HEK293T (cell line): ENCODE measurements at regions not wholly inside any gene's neighbourhood (a gene's known extent, or its start where the extent isn't known, plus 50 kb on each side); places are given as distances from the start of the nearest gene placed in this dataset.

Experiments used
- ARNT ChIP-seq: fragments of 450-650 bp; IDR thresholded peaks from 2 replicates; pipeline ENCODE4 v1.6.1; 2017; ENCODE audit warnings: mild to moderate bottlenecking
- BHLHE40 ChIP-seq: fragments of 450-650 bp; IDR thresholded peaks from 2 replicates; pipeline ENCODE4 v1.6.1; 2016; ENCODE audit warnings: mild to moderate bottlenecking, moderate library complexity, borderline replicate concordance
- CTBP1 ChIP-seq: fragments of 450-650 bp; IDR thresholded peaks from 2 replicates; pipeline ENCODE4 v1.6.1; 2016; ENCODE audit warnings: borderline replicate concordance
- ELF4 ChIP-seq: fragments of 450-650 bp; IDR thresholded peaks from 2 replicates; pipeline ENCODE4 v1.6.1; 2017; ENCODE audit warnings: antibody characterized with exemption
- FOXA1 ChIP-seq: fragments of 450-650 bp; IDR thresholded peaks from 2 replicates; pipeline ENCODE4 v1.6.1; 2016; ENCODE audit warnings: mild to moderate bottlenecking
- FOXK2 ChIP-seq: fragments of 450-650 bp; IDR thresholded peaks from 2 replicates; pipeline ENCODE4 v1.6.1; 2016; ENCODE audit warnings: mild to moderate bottlenecking
- FOXM1 ChIP-seq: fragments of 450-650 bp; IDR thresholded peaks from 2 replicates; pipeline ENCODE4 v1.6.1; 2017; ENCODE audit warnings: mild to moderate bottlenecking, borderline replicate concordance
- HDGF ChIP-seq: fragments of 450-650 bp; IDR thresholded peaks from 2 replicates; pipeline ENCODE4 v1.6.1; 2017; ENCODE audit warnings: antibody characterized with exemption, borderline replicate concordance
- LEF1 ChIP-seq: fragments of 450-650 bp; IDR thresholded peaks from 2 replicates; pipeline ENCODE4 v1.6.1; 2017; ENCODE audit warnings: mild to moderate bottlenecking, borderline replicate concordance
- SP1 ChIP-seq: fragments of 450-650 bp; IDR thresholded peaks from 2 replicates; pipeline ENCODE4 v1.6.1; 2017
- SUZ12 ChIP-seq: fragments of 450-650 bp; IDR thresholded peaks from 2 replicates; pipeline ENCODE4 v1.6.1; 2016; ENCODE audit warnings: mild to moderate bottlenecking
- TARDBP ChIP-seq: fragments of 450-650 bp; IDR thresholded peaks from 2 replicates; pipeline ENCODE4 v1.6.1; 2016
- ZNF384 ChIP-seq: fragments of 450-650 bp; IDR thresholded peaks from 2 replicates; pipeline ENCODE4 v1.6.1; 2016
- TF ChIP-seq, protein P1 (sequence below): fragments of 450-650 bp; IDR thresholded peaks from 2 replicates; pipeline ENCODE4 v1.6.1; 2016

DNA sequence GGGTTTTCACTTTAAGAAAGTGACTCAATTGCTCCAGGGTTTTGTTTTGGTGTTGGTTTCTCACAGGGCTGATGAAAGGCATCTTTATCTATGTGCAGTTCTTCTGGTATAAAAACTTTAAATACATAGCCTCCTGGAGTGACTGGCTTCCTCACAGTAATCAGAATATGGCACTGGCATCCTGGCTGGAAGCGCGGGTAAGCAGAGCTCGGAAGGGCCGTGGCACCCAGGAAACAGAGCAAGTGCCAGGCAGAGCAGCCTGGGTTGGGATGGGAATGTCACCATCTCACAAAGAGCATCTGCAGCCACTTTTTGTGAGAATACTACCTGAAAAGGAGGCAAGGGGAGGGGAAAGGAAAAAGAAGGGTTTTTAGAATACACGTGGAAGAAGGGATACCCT is 534.7 kb downstream of the PLCL1 start:
- no peak for TF ChIP-seq FOXM1
- TF ChIP-seq ZNF384, result no peak
- TF ChIP-seq, protein P1, sequence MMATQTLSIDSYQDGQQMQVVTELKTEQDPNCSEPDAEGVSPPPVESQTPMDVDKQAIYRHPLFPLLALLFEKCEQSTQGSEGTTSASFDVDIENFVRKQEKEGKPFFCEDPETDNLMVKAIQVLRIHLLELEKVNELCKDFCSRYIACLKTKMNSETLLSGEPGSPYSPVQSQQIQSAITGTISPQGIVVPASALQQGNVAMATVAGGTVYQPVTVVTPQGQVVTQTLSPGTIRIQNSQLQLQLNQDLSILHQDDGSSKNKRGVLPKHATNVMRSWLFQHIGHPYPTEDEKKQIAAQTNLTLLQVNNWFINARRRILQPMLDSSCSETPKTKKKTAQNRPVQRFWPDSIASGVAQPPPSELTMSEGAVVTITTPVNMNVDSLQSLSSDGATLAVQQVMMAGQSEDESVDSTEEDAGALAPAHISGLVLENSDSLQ, result no peak
- no peak for TF ChIP-seq ARNT
- no peak for TF ChIP-seq CTBP1
- TF ChIP-seq LEF1, result no peak
- no peak for TF ChIP-seq TARDBP
- TF ChIP-seq ELF4, result no peak
- TF ChIP-seq SUZ12, result no peak
- no peak for TF ChIP-seq SP1
- TF ChIP-seq HDGF, result no peak
- no peak for TF ChIP-seq FOXA1
- TF ChIP-seq BHLHE40, result no peak
- no peak for TF ChIP-seq FOXK2
